IPS-18a (cell line): ENCODE measurements at regions not wholly inside any gene's neighbourhood (a gene's known extent, or its start where the extent isn't known, plus 50 kb on each side); places are given as distances from the start of the nearest gene placed in this dataset.

ENCODE experiments used
- H3K27ac ChIP-seq: one replicate; pipeline ENCODE4 v1.5.1; 2013; ENCODE audit warnings: low read length
- H3K27me3 ChIP-seq: one replicate; pipeline ENCODE4 v1.6.1; 2013; ENCODE audit warnings: mild to moderate bottlenecking, low read length; ENCODE audit not compliant: control insufficient read depth, insufficient read depth
- H3K36me3 ChIP-seq: one replicate; pipeline ENCODE4 v1.6.1; 2013; ENCODE audit warnings: low read depth, low read length; ENCODE audit not compliant: control insufficient read depth
- H3K4me1 ChIP-seq: one replicate; pipeline ENCODE4 v1.6.1; 2013; ENCODE audit warnings: low read depth, low read length; ENCODE audit not compliant: control insufficient read depth
- H3K4me3 ChIP-seq: one replicate; pipeline ENCODE4 v1.5.1; 2013; ENCODE audit warnings: low read length
- H3K9ac ChIP-seq: one replicate; pipeline ENCODE4 v1.6.1; 2013; ENCODE audit warnings: mild to moderate bottlenecking, low read length, moderate library complexity
- H3K9me3 ChIP-seq: one replicate; pipeline ENCODE4 v1.6.1; 2013; ENCODE audit warnings: low read depth, low read length; ENCODE audit not compliant: control insufficient read depth

- Histone ChIP-seq H3K27me3 (no peaks in the 10 kb centered on the region), H3K4me3 (no peak overlapping the region), H3K9ac (no peak overlapping the region)
Observed at GRCh38 chr3:17972959-17973906, 230.8 kb upstream of the TBC1D5 start.

GRCh38 chr3:17972476-17972875 is 230.0 kb upstream of the TBC1D5 start:
- Histone ChIP-seq H3K36me3 (no peaks in the 10 kb centered on the region), H3K4me3 (no peak overlapping the region), H3K9ac (no peak overlapping the region), H3K27me3 (no peaks in the 10 kb centered on the region), H3K27ac (no peak overlapping the region), H3K4me1 (no peaks in the 10 kb centered on the region), H3K9me3 (no peaks in the 10 kb centered on the region)

More at GRCh38 chr3:17972959-17973906, 230.8 kb upstream of the TBC1D5 start:
- no peaks in the 10 kb centered on the region for H3K9me3 ChIP-seq
- H3K4me1 ChIP-seq: no peaks in the 10 kb centered on the region
- H3K27ac ChIP-seq: no peak overlapping the region
- H3K36me3 ChIP-seq: no peaks in the 10 kb centered on the region

GRCh38 chr3:17972030-17972429 is 229.6 kb upstream of the TBC1D5 start:
- no peaks in the 10 kb centered on the region for H3K9me3 ChIP-seq
- H3K27me3 ChIP-seq: no peaks in the 10 kb centered on the region
- H3K36me3 ChIP-seq: no peaks in the 10 kb centered on the region
- H3K9ac ChIP-seq: no peak overlapping the region
- H3K27ac ChIP-seq: no peak overlapping the region
- H3K4me3 ChIP-seq: no peak overlapping the region
- no peaks in the 10 kb centered on the region for H3K4me1 ChIP-seq

GRCh38 chr3:17969985-17970568 is 227.6 kb upstream of the TBC1D5 start:
- no peaks in the 10 kb centered on the region for H3K4me1 ChIP-seq
- H3K36me3 ChIP-seq: no peaks in the 10 kb centered on the region
- H3K27me3 ChIP-seq: no peaks in the 10 kb centered on the region
- no peak overlapping the region for H3K4me3 ChIP-seq
- H3K9me3 ChIP-seq: no peaks in the 10 kb centered on the region
- H3K9ac ChIP-seq: no peak overlapping the region
- no peak overlapping the region for H3K27ac ChIP-seq

- Histone ChIP-seq H3K27ac (no peak overlapping the region), H3K9ac (no peak overlapping the region), H3K9me3 (no peaks in the 10 kb centered on the region)
Observed at GRCh38 chr3:17969244-17969643, 226.8 kb upstream of the TBC1D5 start.

GRCh38 chr3:17967953-17968607 is 225.6 kb upstream of the TBC1D5 start:
- no peaks in the 10 kb centered on the region for H3K27me3 ChIP-seq
- no peaks in the 10 kb centered on the region for H3K9me3 ChIP-seq
- no peak overlapping the region for H3K9ac ChIP-seq
- H3K36me3 ChIP-seq: no peaks in the 10 kb centered on the region
- no peak overlapping the region for H3K27ac ChIP-seq
- no peaks in the 10 kb centered on the region for H3K4me1 ChIP-seq
- H3K4me3 ChIP-seq: no peak overlapping the region

More at GRCh38 chr3:17969244-17969643, 226.8 kb upstream of the TBC1D5 start:
- no peaks in the 10 kb centered on the region for H3K27me3 ChIP-seq
- H3K36me3 ChIP-seq: no peaks in the 10 kb centered on the region
- H3K4me1 ChIP-seq: no peaks in the 10 kb centered on the region
- no peak overlapping the region for H3K4me3 ChIP-seq

- H3K9ac ChIP-seq: no peak overlapping the region
Observed at GRCh38 chr3:17967111-17967510, 224.7 kb upstream of the TBC1D5 start.

GRCh38 chr3:17965331-17965730 is 222.9 kb upstream of the TBC1D5 start:
- no peaks in the 10 kb centered on the region for H3K9me3 ChIP-seq
- no peaks in the 10 kb centered on the region for H3K4me1 ChIP-seq
- no peaks in the 10 kb centered on the region for H3K27me3 ChIP-seq
- no peak overlapping the region for H3K27ac ChIP-seq
- H3K36me3 ChIP-seq: no peaks in the 10 kb centered on the region
- H3K4me3 ChIP-seq: no peak overlapping the region
- no peak overlapping the region for H3K9ac ChIP-seq

More at GRCh38 chr3:17967111-17967510, 224.7 kb upstream of the TBC1D5 start:
- Histone ChIP-seq H3K9me3 (no peaks in the 10 kb centered on the region), H3K27ac (no peak overlapping the region), H3K36me3 (no peaks in the 10 kb centered on the region), H3K27me3 (no peaks in the 10 kb centered on the region), H3K4me3 (no peak overlapping the region), H3K4me1 (no peaks in the 10 kb centered on the region)

GRCh38 chr3:17964108-17964507 is 221.7 kb upstream of the TBC1D5 start:
- Histone ChIP-seq H3K36me3 (no peaks in the 10 kb centered on the region), H3K9me3 (no peaks in the 10 kb centered on the region), H3K27ac (no peak overlapping the region), H3K4me3 (no peak overlapping the region), H3K4me1 (no peaks in the 10 kb centered on the region), H3K27me3 (no peaks in the 10 kb centered on the region), H3K9ac (no peak overlapping the region)

- Histone ChIP-seq H3K27me3 (no peaks in the 10 kb centered on the region), H3K9me3 (no peaks in the 10 kb centered on the region), H3K9ac (no peak overlapping the region), H3K36me3 (no peaks in the 10 kb centered on the region), H3K4me1 (peaks cover 7% of the 10 kb centered on the region), H3K4me3 (no peak overlapping the region), H3K27ac (no peak overlapping the region)
Observed at GRCh38 chr3:17955411-17955810, 213.0 kb upstream of the TBC1D5 start.

GRCh38 chr3:17954801-17955200 is 212.4 kb upstream of the TBC1D5 start:
- no peak overlapping the region for H3K9ac ChIP-seq
- H3K4me1 ChIP-seq: peaks cover 7% of the 10 kb centered on the region
- no peaks in the 10 kb centered on the region for H3K9me3 ChIP-seq
- no peak overlapping the region for H3K27ac ChIP-seq
- H3K27me3 ChIP-seq: no peaks in the 10 kb centered on the region
- H3K36me3 ChIP-seq: no peaks in the 10 kb centered on the region
- no peak overlapping the region for H3K4me3 ChIP-seq
